GM12878 (cell line): ENCODE measurements at regions not wholly inside any gene's neighbourhood (a gene's known extent, or its start where the extent isn't known, plus 50 kb on each side); places are given as distances from the start of the nearest gene placed in this dataset.

ENCODE experiments used
- ATAC-seq: fragments of 200-7000 bp; cut with Tn5 transposase; 3 replicates; pipeline ENCODE4 v1.9.1; 2020; ENCODE audit warnings: mild to moderate bottlenecking, moderate library complexity
- BruUV-seq: library from RNA; stranded (reverse); fragments of 400-500 nt; replicated peaks from 2 replicates; lab custom pipeline; 2021; lab: Mats Ljungman, UMichigan
- CTCF ChIA-PET: fragments of 300-600 bp; sonication (Branson Sonifier 250); formaldehyde crosslinking; extraction: SDS; loops from one replicate; lab custom pipeline; 2021; ENCODE audit warnings: inconsistent platforms; lab: Yijun Ruan, JAX
- POLR2A ChIA-PET: fragments of 350-600 bp; formaldehyde crosslinking; extraction: SDS; loops from one replicate; lab custom pipeline; 2021; ENCODE audit warnings: inconsistent platforms; lab: Charles Lee
- RAD21 ChIA-PET: fragments of 300-600 bp; sonication (Branson Sonifier 250); formaldehyde crosslinking; loops from one replicate; lab custom pipeline; 2023; ENCODE audit warnings: antibody characterized with exemption; ENCODE audit not compliant: unreplicated experiment; lab: Charles Lee
- SMC1A ChIA-PET: fragments of 300-600 bp; sonication (Branson Sonifier 250); formaldehyde crosslinking; loops from one replicate; lab custom pipeline; 2023; ENCODE audit not compliant: unreplicated experiment, uncharacterized antibody; lab: Charles Lee
- DNase-seq: peaks from one replicate; pipeline ENCODE4 v3.0.0-alpha.2; 2011; ENCODE audit warnings: low read depth, low spot score
- FAIRE-seq: peaks from 3 replicates; lab custom pipeline; 2011; peaks lifted over from hg19 to GRCh38; lab: Jason Lieb, UNC
- H2AFZ ChIP-seq: 2 replicates; pipeline ENCODE4 v1.6.0; 2011; ENCODE audit warnings: low read depth, low read length, control low read depth; ENCODE audit not compliant: control insufficient read depth
- H3K27ac ChIP-seq: 2 replicates; pipeline ENCODE4 v1.5.1; 2011; ENCODE audit warnings: control low read depth; ENCODE audit not compliant: control insufficient read depth, insufficient read depth
- H3K27me3 ChIP-seq, 2 experiments: replicated peaks in 1 of 2; 2 replicates each; pipeline versions ENCODE4 v1.6.0 to v1.6.1; 2011; ENCODE audit warnings: low read length in 1 of 2; ENCODE audit not compliant: control insufficient read depth in 2 of 2, insufficient read depth in 2 of 2
- H3K36me3 ChIP-seq, 2 experiments: 2 replicates each; pipeline ENCODE4 v1.5.1; 2011; ENCODE audit warnings: low read length in 1 of 2; ENCODE audit not compliant: control insufficient read depth in 2 of 2, insufficient read depth in 2 of 2
- H3K4me1 ChIP-seq: 2 replicates; pipeline ENCODE4 v1.6.1; 2011; ENCODE audit warnings: mild to moderate bottlenecking, low read length, moderate library complexity, mixed read lengths; ENCODE audit not compliant: control insufficient read depth, insufficient read depth
- H3K4me2 ChIP-seq: 2 replicates; pipeline ENCODE4 v1.6.0; 2011; ENCODE audit warnings: control low read depth; ENCODE audit not compliant: control insufficient read depth, insufficient read depth
- H3K4me3 ChIP-seq: fragments of 200-600 bp; sonication (generic); 2 replicates; pipeline ENCODE4 v1.5.1; 2016
- H3K79me2 ChIP-seq: 2 replicates; pipeline ENCODE4 v1.6.0; 2011; ENCODE audit warnings: low read length; ENCODE audit not compliant: control insufficient read depth, insufficient read depth
- H3K9ac ChIP-seq: 2 replicates; pipeline ENCODE4 v1.8.0; 2011; ENCODE audit warnings: low read length, control low read depth, mixed read lengths; ENCODE audit not compliant: control insufficient read depth, insufficient read depth
- H3K9me3 ChIP-seq: replicated peaks from 3 replicates; pipeline ENCODE4 v1.5.1; 2011; ENCODE audit warnings: mild to moderate bottlenecking, low read length; ENCODE audit not compliant: control insufficient read depth, insufficient read depth
- H4K20me1 ChIP-seq: 2 replicates; pipeline ENCODE4 v1.6.0; 2011; ENCODE audit not compliant: control insufficient read depth, insufficient read depth
- BCL3 ChIP-seq: IDR thresholded peaks from 2 replicates; pipeline ENCODE4 v1.6.1; 2011; ENCODE audit warnings: borderline replicate concordance, low read depth, mild to moderate bottlenecking, moderate library complexity, low read length; ENCODE audit not compliant: insufficient read depth, poor library complexity, severe bottlenecking
- ELK1 ChIP-seq: IDR thresholded peaks from 2 replicates; pipeline ENCODE4 v1.6.1; 2012; ENCODE audit warnings: low read depth, low read length, improper control_type of control experiment
- NFYA ChIP-seq: IDR thresholded peaks from 2 replicates; pipeline ENCODE4 v1.6.1; 2011; ENCODE audit warnings: low read depth, mild to moderate bottlenecking, low read length, improper control_type of control experiment, borderline replicate concordance
- SKIL ChIP-seq: fragments of 450-650 bp; IDR thresholded peaks from 2 replicates; pipeline ENCODE4 v1.6.1; 2017; ENCODE audit warnings: mild to moderate bottlenecking, low read depth, inconsistent platforms; ENCODE audit not compliant: poor library complexity, severe bottlenecking
- WGBS: methylation state at CpG from one replicate; pipeline ENCODE4 v1.1.6; 2016; ENCODE audit warnings: low lambda C conversion rate; ENCODE audit not compliant: insufficient replicate concordance, insufficient coverage; ENCODE audit errors: missing lambda C conversion rate; 5-methylcytosine and 5-hydroxymethylcytosine counted together
- in situ Hi-C: fragments of 300-500 bp; cut with MboI; formaldehyde crosslinking; loops from 9 replicates; pipeline ENCODE4 v1.14.3; 2018; ENCODE audit warnings: mixed read lengths
- intact Hi-C: fragments of 100-400 bp; cut with micrococcal nuclease; formaldehyde crosslinking; loops from one replicate; pipeline ENCODE4 v1.14.2; 2022; ENCODE audit not compliant: unreplicated experiment

GRCh38 chr12:45665941-45666340 is 63.6 kb upstream of the ARID2 start:
- TF ChIP-seq ELK1: no peak
- no peak for TF ChIP-seq SKIL
- TF ChIP-seq BCL3: no peak
- no peak for TF ChIP-seq NFYA
- RAD21 ChIA-PET: no interaction called here
- WGBS: 92% methylated on average over 1 of the region's 1 CpG
- Histone ChIP-seq H3K27me3 (no peaks in the 10 kb centered on the region), H3K4me1 (peaks cover 19% of the 10 kb centered on the region), H3K4me3 (no peak overlapping the region), H2AFZ (no peak overlapping the region), H3K4me2 (no peak overlapping the region), H4K20me1 (no peaks in the 10 kb centered on the region), H3K9ac (no peak overlapping the region), H3K27ac (no peak overlapping the region), H3K9me3 (no peaks in the 10 kb centered on the region), H3K36me3 (no peaks in the 10 kb centered on the region), H3K79me2 (no peaks in the 10 kb centered on the region)
- SMC1A ChIA-PET: no interaction called here
- DNase-seq (no peak), ATAC-seq (no peak), FAIRE-seq (no peak)
- CTCF ChIA-PET: no interaction called here
- no TSS peak for BruUV-seq
- intact Hi-C loops (loop anchor here (5.0 kb wide), 2 partner anchors 109 to 124 kb away; no protein-coding TSS in a partner anchor), in situ Hi-C loops (no loop called here)
- POLR2A ChIA-PET: no interaction called here
